ENCODE measurements at regions not wholly inside any gene's neighbourhood (a gene's known extent, or its start where the extent isn't known, plus 50 kb on each side); places are given as distances from the start of the nearest gene placed in this dataset.
"Not testable (repeated sequence)": the region's sequence is repeated elsewhere in the genome, so short reads cannot be mapped to it uniquely, and the experiment has no call there.

- not testable (repeated sequence) for DNase-seq
These were observed 94.3 kb downstream of the KCNJ12 start for GRCh38 chr17:21470422-21470821.

- DNase-seq, result no peak
These were observed 94.7 kb downstream of the KCNJ12 start for GRCh38 chr17:21470861-21471260.

- DNase-seq, result no peak
These were observed 98.7 kb downstream of the KCNJ12 start for GRCh38 chr17:21474815-21475214.

- DNase-seq, result no peak
These were observed 99.4 kb downstream of the KCNJ12 start for GRCh38 chr17:21475571-21475970.

- DNase-seq, result no peak
These were observed 100.7 kb downstream of the KCNJ12 start for GRCh38 chr17:21476867-21477266.

- DNase-seq, result no peak
These were observed 106.2 kb downstream of the KCNJ12 start for GRCh38 chr17:21482189-21482865.

- DNase-seq, result not testable (repeated sequence)
These were observed 111.9 kb downstream of the KCNJ12 start for GRCh38 chr17:21488043-21488442.

- DNase-seq, result no peak
These were observed 117.8 kb downstream of the KCNJ12 start for GRCh38 chr17:21493993-21494392.

- DNase-seq, result no peak
These were observed 119.1 kb downstream of the KCNJ12 start for GRCh38 chr17:21495281-21495680.

GRCh38 chr17:21500064-21500463, 123.9 kb downstream of the KCNJ12 start:
- no peak for DNase-seq

- not testable (repeated sequence) for DNase-seq
These were observed 126.0 kb downstream of the KCNJ12 start for GRCh38 chr17:21501927-21502700.

- DNase-seq, result no peak
These were observed 130.0 kb downstream of the KCNJ12 start for GRCh38 chr17:21505819-21506815.

GRCh38 chr17:21507806-21508205, 131.6 kb downstream of the KCNJ12 start:
- DNase-seq, result not testable (repeated sequence)

GRCh38 chr17:21508211-21508610, 132.1 kb downstream of the KCNJ12 start:
- DNase-seq, result no peak

GRCh38 chr17:21509356-21509755, 133.2 kb downstream of the KCNJ12 start:
- not testable (repeated sequence) for DNase-seq

GRCh38 chr17:21510686-21511362, 134.7 kb downstream of the KCNJ12 start:
- DNase-seq, result peak; percentile 25

GRCh38 chr17:21511363-21512195, 135.4 kb downstream of the KCNJ12 start:
- peak; percentile 88 for DNase-seq

- DNase-seq, result no peak
These were observed 136.3 kb downstream of the KCNJ12 start for GRCh38 chr17:21512307-21513011.

- DNase-seq, result peak; percentile 87
These were observed 136.9 kb downstream of the KCNJ12 start for GRCh38 chr17:21513012-21513570.

GRCh38 chr17:21514567-21514966, 138.4 kb downstream of the KCNJ12 start:
- not testable (repeated sequence) for DNase-seq
